ENCODE measurements at regions not wholly inside any gene's neighbourhood (a gene's known extent, or its start where the extent isn't known, plus 50 kb on each side); places are given as distances from the start of the nearest gene placed in this dataset.
"Not testable (repeated sequence)": the region's sequence is repeated elsewhere in the genome, so short reads cannot be mapped to it uniquely, and the experiment has no call there.

- DNase-seq, result no peak
These were observed 264.9 kb downstream of the ZWINT start for GRCh38 chr10:56096226-56096517.

DNA sequence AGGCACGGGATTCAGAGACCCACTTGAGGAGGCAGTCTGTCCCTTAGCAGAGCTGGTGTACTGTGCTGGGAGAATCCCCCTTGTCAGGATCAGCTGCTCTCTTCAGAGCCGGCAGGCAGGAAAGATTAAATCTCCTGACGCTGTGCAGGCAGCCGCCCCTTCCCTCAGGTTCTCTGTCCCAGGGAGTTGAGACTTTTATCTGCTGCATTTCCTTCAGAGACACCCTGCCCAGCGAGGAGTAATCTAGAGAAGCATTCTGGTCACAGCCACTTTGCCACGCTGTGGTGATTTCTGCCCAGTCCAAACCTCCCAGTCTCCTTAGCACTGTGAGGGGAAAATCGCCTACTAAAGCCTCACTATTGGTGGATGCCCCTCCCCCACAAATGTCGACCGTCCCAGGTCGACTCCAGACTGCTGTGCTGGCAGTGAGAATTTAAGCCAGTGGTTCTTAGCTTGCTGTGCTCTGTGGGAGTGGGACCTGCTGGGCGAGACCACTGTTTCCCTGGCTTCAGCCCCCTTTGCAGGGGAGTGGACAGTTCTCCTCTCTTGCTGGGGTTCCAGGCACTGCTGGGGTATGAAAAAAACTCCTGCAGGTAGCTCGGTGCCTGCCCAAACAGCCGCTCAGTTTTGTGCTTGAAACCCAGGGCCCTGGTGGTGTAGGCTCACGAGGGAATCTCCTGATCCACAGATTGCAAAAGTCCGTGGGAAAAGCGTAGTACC, 265.4 kb downstream of the ZWINT start:
- DNase-seq, result no peak

- not testable (repeated sequence) for DNase-seq
These were observed 267.4 kb downstream of the ZWINT start for GRCh38 chr10:56093645-56094044.

GRCh38 chr10:56091872-56092271, 269.2 kb downstream of the ZWINT start:
- DNase-seq, result no peak

DNA sequence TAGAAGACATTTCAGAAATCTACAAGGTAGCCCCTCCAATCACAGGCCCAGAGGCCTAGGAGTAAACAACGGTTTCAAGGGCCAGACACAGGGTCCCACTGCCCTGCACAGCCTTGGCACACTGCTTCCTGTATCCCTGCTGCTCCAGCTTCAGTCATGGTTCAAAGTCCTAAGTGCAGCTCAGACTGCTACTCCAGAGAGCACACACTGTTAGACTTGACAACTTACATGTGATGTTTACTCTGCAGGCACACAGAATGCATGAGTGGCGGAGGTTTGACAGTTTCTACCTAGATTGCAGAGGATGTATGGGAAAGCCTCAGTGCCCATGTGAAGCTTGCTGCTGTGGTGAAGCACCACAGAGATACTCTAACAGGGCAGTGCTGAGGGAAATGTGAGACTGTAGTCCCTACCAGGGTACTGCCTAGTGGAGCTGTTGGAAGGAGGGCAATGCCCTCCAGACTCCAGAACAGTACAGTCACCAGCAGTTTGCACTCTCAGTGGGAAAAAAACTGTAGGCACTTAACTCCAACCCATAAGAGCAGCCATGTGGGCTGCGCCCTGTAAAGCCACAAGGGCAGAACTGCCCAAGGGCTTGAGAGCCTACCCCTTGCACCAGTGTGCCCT, 270.0 kb downstream of the ZWINT start:
- no peak for DNase-seq

DNA sequence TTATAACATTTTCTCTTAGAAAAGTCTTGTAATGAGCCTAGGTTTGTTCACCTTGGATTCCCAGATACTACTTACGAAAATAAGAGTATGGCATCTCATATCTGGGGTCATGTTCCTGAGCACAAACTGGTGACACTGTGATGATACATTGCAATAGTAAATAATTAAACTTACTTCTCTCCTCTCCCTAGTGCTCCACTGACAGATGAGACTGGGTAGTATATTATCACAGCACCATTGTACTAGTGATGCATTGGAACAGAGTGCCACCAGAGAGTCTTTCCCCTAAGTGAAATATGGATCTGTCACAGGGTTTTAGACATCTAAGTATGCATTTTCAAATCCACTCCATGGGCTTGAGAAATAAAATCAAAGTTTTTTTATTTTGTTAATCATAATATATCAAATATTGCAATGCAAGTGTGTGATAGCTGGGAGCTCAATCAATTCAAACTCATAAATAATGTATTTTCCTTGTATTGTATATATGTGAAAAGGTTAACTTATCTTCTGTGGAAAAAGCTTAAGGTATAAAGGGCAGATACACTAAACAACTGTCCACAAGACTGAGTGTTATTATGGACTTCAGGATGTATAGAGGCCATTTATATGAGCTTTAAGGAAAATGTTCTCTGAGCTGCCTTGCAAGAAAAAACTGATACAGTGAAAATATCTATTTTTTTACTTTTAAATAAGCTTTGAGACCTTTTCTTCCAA, 275.5 kb downstream of the ZWINT start:
- DNase-seq, result no peak

DNA sequence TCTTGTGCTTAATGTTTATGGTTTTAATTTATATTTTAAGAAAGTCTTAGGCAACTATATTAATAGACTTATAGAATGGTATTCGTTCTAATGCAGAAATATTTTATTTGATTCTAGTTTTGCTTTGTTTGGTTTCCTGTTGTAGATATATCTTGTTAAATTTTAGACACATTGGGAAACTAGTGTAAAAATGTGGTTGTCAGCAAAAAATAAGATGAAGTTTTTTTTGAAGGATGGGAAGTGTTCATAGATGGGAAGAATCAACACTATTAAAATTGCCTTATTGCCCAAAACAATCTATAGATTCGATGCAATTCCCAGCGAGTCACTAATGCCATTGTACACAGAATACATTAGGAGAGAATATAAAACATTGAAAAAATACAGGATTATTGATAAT, 278.9 kb downstream of the ZWINT start:
- no peak for DNase-seq

DNA sequence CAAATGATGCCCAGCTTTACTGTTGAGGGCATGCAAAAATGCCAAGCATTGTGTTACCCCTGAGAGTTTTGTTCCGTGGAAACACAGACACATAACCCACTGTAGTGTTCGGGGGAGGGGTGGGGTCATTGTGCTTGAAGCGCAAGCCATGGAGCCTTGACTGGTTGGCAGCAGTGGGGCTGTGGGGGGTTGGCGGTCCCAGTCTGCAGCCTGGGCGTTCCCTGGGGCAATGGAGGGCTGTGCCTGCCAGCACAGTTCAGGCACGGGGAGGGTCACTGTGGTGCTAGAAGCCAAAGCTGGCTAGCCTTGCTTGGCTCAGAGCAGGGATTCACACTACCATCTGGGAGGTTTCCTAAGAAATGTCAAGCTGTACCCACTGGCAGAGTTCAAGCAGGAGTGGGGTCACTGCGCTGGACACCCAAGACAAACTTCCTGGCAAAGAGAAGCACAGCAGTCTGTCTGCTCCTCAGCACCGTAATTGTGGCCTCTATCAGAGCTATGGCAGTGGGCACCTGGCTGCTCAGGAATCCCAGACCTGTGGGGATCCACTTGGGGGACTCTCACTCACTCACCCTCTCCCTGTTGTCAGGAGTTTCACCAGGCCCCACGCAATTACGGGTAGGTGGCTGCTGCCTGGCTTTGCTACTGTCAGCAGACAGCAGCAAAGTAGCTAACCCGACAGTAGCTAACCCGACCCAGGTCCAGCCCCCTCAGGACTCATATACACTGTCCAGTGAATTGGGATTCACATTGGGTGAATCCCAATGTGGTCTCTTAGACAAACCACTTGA, 292.4 kb downstream of the ZWINT start:
- DNase-seq, result no peak

- DNase-seq, result no peak
These were observed 293.0 kb downstream of the ZWINT start for GRCh38 chr10:56068040-56068439.

DNA sequence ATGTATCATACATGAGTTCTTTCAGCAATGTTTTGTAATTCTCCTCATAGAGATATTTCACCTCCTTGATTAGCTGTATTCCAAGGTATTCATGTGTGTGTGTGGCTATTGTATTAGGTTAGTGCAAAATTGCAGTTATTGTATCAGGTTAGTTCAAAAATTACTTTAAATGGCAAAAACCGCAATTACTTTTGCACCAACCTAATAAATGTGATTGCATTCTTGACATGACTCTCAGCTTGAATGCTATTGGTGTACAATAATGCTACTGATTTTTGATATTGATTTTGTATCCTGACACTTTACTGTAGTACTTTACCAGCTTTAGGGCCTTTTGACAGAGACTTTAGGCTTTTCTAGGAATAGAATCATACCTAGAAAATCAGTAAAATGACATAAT, 297.4 kb downstream of the ZWINT start:
- no peak for DNase-seq

- DNase-seq, result no peak
These were observed 303.2 kb downstream of the ZWINT start for GRCh38 chr10:56057860-56058259.

GRCh38 chr10:56035489-56035888, 325.6 kb downstream of the ZWINT start:
- no peak for DNase-seq

GRCh38 chr10:56028298-56029132, 332.5 kb downstream of the ZWINT start:
- DNase-seq, result no peak

DNA sequence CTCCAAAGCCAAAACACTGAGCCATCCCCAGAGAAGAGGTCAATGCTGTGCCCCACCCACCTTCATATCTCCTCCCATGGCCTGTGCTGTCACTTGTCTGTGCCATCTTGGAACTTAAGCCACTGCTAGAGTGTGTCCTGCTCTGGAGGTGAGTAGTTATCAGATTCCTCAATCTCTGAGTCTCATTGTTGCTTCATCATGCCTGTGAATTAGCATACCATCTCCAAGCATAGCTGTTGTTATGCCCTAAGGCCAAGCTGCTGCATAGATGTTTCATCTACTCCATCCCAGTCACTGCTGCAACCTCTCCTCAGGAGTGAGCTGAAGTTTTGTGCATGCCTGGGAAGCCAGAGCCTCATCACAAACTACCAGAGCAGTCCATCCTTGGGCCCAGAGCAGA, 349.0 kb downstream of the ZWINT start:
- no peak for DNase-seq

GRCh38 chr10:56003555-56003954, 357.5 kb downstream of the ZWINT start:
- DNase-seq, result no peak

DNA sequence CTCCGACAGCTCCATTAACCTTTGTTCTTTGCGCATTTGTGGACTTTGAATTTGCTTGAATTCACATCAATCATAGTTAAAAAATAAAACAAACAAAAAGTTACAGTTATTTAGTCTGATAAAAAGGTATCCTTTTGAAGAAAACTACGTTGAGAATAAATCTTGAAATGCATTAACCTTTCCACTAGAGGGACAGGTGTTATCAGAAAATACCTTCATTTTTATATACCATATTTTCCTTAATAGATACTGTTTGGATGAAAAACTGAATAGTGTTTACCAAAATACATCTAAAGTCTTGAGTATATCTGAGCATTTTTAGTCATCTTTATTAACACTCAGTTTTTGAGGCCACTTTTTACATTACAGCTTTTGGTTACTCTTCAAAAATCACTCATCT, 371.9 kb downstream of the ZWINT start:
- DNase-seq, result no peak

DNA sequence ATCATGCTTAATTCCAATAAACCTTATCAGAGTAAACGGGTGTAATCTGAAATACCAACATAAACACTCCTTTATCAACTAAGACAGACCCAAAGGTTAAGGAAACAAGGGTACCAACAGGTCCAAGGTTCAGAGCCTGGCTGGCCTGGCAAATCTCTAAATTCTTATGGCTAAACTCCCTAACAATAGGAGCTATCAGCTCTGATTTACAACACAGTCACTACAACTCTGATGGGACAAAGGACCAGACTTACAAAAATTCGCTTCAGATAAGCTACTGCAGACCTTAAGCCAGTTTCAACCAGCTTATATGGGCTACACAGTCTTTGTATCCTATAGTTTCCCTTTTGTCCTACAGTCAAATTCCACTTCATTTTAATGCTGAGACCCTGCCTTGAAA, 381.9 kb downstream of the ZWINT start:
- DNase-seq, result no peak

DNA sequence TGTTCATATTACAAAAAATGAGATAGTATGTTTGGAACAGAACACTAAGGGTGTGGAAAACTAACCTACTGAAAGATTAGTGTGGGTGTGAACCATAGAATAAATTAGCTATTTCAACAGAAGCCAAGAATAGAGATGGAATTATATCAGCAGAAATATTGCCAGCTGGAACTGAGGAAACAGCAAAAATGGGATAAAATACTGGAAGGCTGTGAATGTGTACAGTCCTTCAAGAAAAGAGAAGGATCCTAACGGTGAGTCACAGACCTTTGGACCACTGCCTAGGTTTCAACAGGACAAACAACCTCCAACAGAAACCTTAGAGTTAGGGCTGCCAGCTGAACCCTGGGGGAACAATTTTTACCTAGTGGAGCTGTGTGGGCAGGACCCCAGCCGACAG, 395.0 kb downstream of the ZWINT start:
- DNase-seq, result peak in 1 of 2 donors; percentile 17

- no peak for DNase-seq
These were observed 417.7 kb downstream of the ZWINT start for GRCh38 chr10:55943403-55943802.

DNA sequence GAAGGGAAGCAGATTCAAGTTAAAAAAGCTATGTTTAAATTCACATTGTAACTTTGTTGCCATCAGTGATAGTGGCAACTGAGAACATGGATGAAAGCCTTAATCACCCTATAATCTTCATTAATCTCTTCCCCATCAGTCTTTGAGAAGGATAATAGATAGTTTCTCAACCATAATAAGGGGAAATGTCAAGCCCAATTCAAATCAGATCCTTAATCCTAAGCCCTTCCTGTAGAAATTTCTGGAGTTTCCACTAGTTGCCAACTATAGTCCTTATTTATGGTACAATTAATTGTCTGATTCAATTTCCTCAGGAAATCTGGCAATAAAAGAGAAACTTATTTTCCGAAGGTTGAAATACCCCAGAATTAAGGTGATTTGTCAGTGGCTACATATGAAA, 431.8 kb downstream of the ZWINT start:
- no peak for DNase-seq

GRCh38 chr10:55899472-55900147, 461.4 kb downstream of the ZWINT start:
- DNase-seq, result not testable (repeated sequence)

- no peak for DNase-seq
These were observed 463.6 kb downstream of the ZWINT start for GRCh38 chr10:55897490-55897921.

Data from hippocampal formation (tissue), 2 donors.